ENCODE measurements at regions not wholly inside any gene's neighbourhood (a gene's known extent, or its start where the extent isn't known, plus 50 kb on each side); places are given as distances from the start of the nearest gene placed in this dataset.
"Not testable (repeated sequence)": the region's sequence is repeated elsewhere in the genome, so short reads cannot be mapped to it uniquely, and the experiment has no call there.

GRCh38 chr2:138897274-138897673 lies 117.1 kb upstream of the NXPH2 start:
- H3K4me1 Mint-ChIP-seq, result no peaks in the 10 kb centered on the region
- no peak for DNase-seq (ENCODE audit: low spot score in 2 of 2)
- H3K4me3 Mint-ChIP-seq, result no peak overlapping the region
- peaks cover 4% of the 10 kb centered on the region for H3K9me3 Mint-ChIP-seq
- no peak overlapping the region for H3K27ac Mint-ChIP-seq
- no peak for ATAC-seq
- no peaks in the 10 kb centered on the region for H3K36me3 Mint-ChIP-seq

- no peak for ATAC-seq
- Mint-ChIP-seq H3K9me3 (peaks cover 7% of the 10 kb centered on the region), H3K4me3 (no peak overlapping the region), H3K4me1 (no peaks in the 10 kb centered on the region), H3K27ac (no peak overlapping the region), H3K36me3 (no peaks in the 10 kb centered on the region)
- DNase-seq (ENCODE audit: low spot score in 2 of 2), result no peak
Observed at GRCh38 chr2:138893746-138894145, 113.6 kb upstream of the NXPH2 start.

GRCh38 chr2:138881126-138881525 lies 100.9 kb upstream of the NXPH2 start:
- Mint-ChIP-seq H3K4me3 (no peak overlapping the region), H3K27ac (no peak overlapping the region), H3K4me1 (no peaks in the 10 kb centered on the region), H3K36me3 (no peaks in the 10 kb centered on the region), H3K9me3 (peaks cover 5% of the 10 kb centered on the region)
- ATAC-seq (no peak), DNase-seq (ENCODE audit: low spot score in 2 of 2) (no peak)

GRCh38 chr2:138879931-138880330 lies 99.7 kb upstream of the NXPH2 start:
- peaks cover 4% of the 10 kb centered on the region for H3K9me3 Mint-ChIP-seq
- H3K36me3 Mint-ChIP-seq, result no peaks in the 10 kb centered on the region
- DNase-seq (ENCODE audit: low spot score in 2 of 2) (no peak), ATAC-seq (no peak)
- no peak overlapping the region for H3K27ac Mint-ChIP-seq
- no peak overlapping the region for H3K4me3 Mint-ChIP-seq
- no peaks in the 10 kb centered on the region for H3K4me1 Mint-ChIP-seq

GRCh38 chr2:138877421-138877820 lies 97.2 kb upstream of the NXPH2 start:
- H3K4me1 Mint-ChIP-seq, result no peaks in the 10 kb centered on the region
- no peak for ATAC-seq
- no peak overlapping the region for H3K4me3 Mint-ChIP-seq
- H3K27ac Mint-ChIP-seq, result no peak overlapping the region
- DNase-seq (ENCODE audit: low spot score in 2 of 2), result no peak
- H3K9me3 Mint-ChIP-seq, result peaks cover 4% of the 10 kb centered on the region
- no peaks in the 10 kb centered on the region for H3K36me3 Mint-ChIP-seq

- Mint-ChIP-seq H3K9me3 (peaks cover 3% of the 10 kb centered on the region), H3K4me1 (no peaks in the 10 kb centered on the region), H3K4me3 (no peak overlapping the region), H3K36me3 (no peaks in the 10 kb centered on the region), H3K27ac (no peak overlapping the region)
- DNase-seq (ENCODE audit: low spot score in 2 of 2), result no peak
- no peak for ATAC-seq
Observed at GRCh38 chr2:138874251-138874650, 94.1 kb upstream of the NXPH2 start.

GRCh38 chr2:138872116-138872515 lies 91.9 kb upstream of the NXPH2 start:
- DNase-seq (ENCODE audit: low spot score in 2 of 2); H3K4me3 Mint-ChIP-seq; ATAC-seq; H3K9me3 Mint-ChIP-seq; H3K4me1 Mint-ChIP-seq; H3K36me3 Mint-ChIP-seq; H3K27ac Mint-ChIP-seq: not testable (repeated sequence)

GRCh38 chr2:138871312-138871711 lies 91.1 kb upstream of the NXPH2 start:
- no peaks in the 10 kb centered on the region for H3K4me1 Mint-ChIP-seq
- H3K27ac Mint-ChIP-seq, result no peak overlapping the region
- no peak for DNase-seq (ENCODE audit: low spot score in 2 of 2)
- no peak overlapping the region for H3K4me3 Mint-ChIP-seq
- H3K36me3 Mint-ChIP-seq, result no peaks in the 10 kb centered on the region
- H3K9me3 Mint-ChIP-seq, result peaks cover 10% of the 10 kb centered on the region
- ATAC-seq, result no peak

GRCh38 chr2:138867341-138867740 lies 87.2 kb upstream of the NXPH2 start:
- Mint-ChIP-seq H3K27ac (no peak overlapping the region), H3K4me1 (no peaks in the 10 kb centered on the region)
- no peak for ATAC-seq

GRCh38 chr2:138866797-138867196 lies 86.6 kb upstream of the NXPH2 start:
- H3K4me1 Mint-ChIP-seq, result no peaks in the 10 kb centered on the region
- no peak overlapping the region for H3K4me3 Mint-ChIP-seq
- no peak overlapping the region for H3K27ac Mint-ChIP-seq
- H3K9me3 Mint-ChIP-seq, result peaks cover 12% of the 10 kb centered on the region
- no peaks in the 10 kb centered on the region for H3K36me3 Mint-ChIP-seq
- DNase-seq (ENCODE audit: low spot score in 2 of 2), result no peak
- ATAC-seq, result no peak

More at GRCh38 chr2:138867341-138867740, 87.2 kb upstream of the NXPH2 start:
- H3K36me3 Mint-ChIP-seq, result no peaks in the 10 kb centered on the region
- H3K9me3 Mint-ChIP-seq, result peaks cover 12% of the 10 kb centered on the region
- H3K4me3 Mint-ChIP-seq, result no peak overlapping the region
- no peak for DNase-seq (ENCODE audit: low spot score in 2 of 2)

GRCh38 chr2:138853761-138854160 lies 73.6 kb upstream of the NXPH2 start:
- Mint-ChIP-seq H3K27ac (no peak overlapping the region), H3K9me3 (no peaks in the 10 kb centered on the region), H3K36me3 (no peaks in the 10 kb centered on the region), H3K4me3 (no peak overlapping the region), H3K4me1 (no peaks in the 10 kb centered on the region)
- no peak for ATAC-seq
- no peak for DNase-seq (ENCODE audit: low spot score in 2 of 2)

GRCh38 chr2:138853296-138853695 lies 73.1 kb upstream of the NXPH2 start:
- Mint-ChIP-seq H3K36me3 (no peaks in the 10 kb centered on the region), H3K4me3 (no peak overlapping the region), H3K9me3 (no peaks in the 10 kb centered on the region), H3K27ac (no peak overlapping the region), H3K4me1 (no peaks in the 10 kb centered on the region)
- ATAC-seq (no peak), DNase-seq (ENCODE audit: low spot score in 2 of 2) (no peak)

GRCh38 chr2:138846216-138846821 lies 66.1 kb upstream of the NXPH2 start:
- H3K4me1 Mint-ChIP-seq, result no peaks in the 10 kb centered on the region
- no peak for DNase-seq (ENCODE audit: low spot score in 2 of 2)

GRCh38 chr2:138842341-138842740 lies 62.2 kb upstream of the NXPH2 start:
- Mint-ChIP-seq H3K36me3 (no peaks in the 10 kb centered on the region), H3K4me3 (no peak overlapping the region), H3K9me3 (no peaks in the 10 kb centered on the region), H3K4me1 (no peaks in the 10 kb centered on the region), H3K27ac (no peak overlapping the region)
- DNase-seq (ENCODE audit: low spot score in 2 of 2), result no peak
- ATAC-seq, result no peak

More at GRCh38 chr2:138846216-138846821, 66.1 kb upstream of the NXPH2 start:
- H3K9me3 Mint-ChIP-seq, result no peaks in the 10 kb centered on the region
- no peaks in the 10 kb centered on the region for H3K36me3 Mint-ChIP-seq
- no peak overlapping the region for H3K27ac Mint-ChIP-seq
- ATAC-seq, result no peak
- no peak overlapping the region for H3K4me3 Mint-ChIP-seq

GRCh38 chr2:138841459-138841858 lies 61.3 kb upstream of the NXPH2 start:
- Mint-ChIP-seq H3K36me3 (no peaks in the 10 kb centered on the region), H3K9me3 (no peaks in the 10 kb centered on the region), H3K4me3 (no peak overlapping the region), H3K4me1 (no peaks in the 10 kb centered on the region), H3K27ac (no peak overlapping the region)
- DNase-seq (ENCODE audit: low spot score in 2 of 2) (no peak), ATAC-seq (no peak)

- no peak for ATAC-seq
- Mint-ChIP-seq H3K36me3 (no peaks in the 10 kb centered on the region), H3K27ac (no peak overlapping the region), H3K9me3 (no peaks in the 10 kb centered on the region), H3K4me1 (no peaks in the 10 kb centered on the region), H3K4me3 (no peak overlapping the region)
- DNase-seq (ENCODE audit: low spot score in 2 of 2), result no peak
Observed at GRCh38 chr2:138838851-138839620, 58.8 kb upstream of the NXPH2 start.
